Fibroblast of the aortic adventitia (primary cell): ENCODE measurements at regions not wholly inside any gene's neighbourhood (a gene's known extent, or its start where the extent isn't known, plus 50 kb on each side); places are given as distances from the start of the nearest gene placed in this dataset.
A peak's percentile ranks its signal among the peaks of the same experiment; 100 is the strongest.

ENCODE experiments used
- DNase-seq: peaks from one replicate; pipeline ENCODE4 v3.0.0-alpha.2; 2010; ENCODE audit warnings: low read depth
- H3K4me3 ChIP-seq: 2 replicates; pipeline ENCODE4 v1.5.1; 2011; ENCODE audit warnings: low read depth, mild to moderate bottlenecking, control low read depth, low read length, moderate library complexity
- CTCF ChIP-seq: IDR thresholded peaks from 2 replicates; pipeline ENCODE4 v1.5.1; 2011; ENCODE audit warnings: mild to moderate bottlenecking, low read length, control low read depth, inconsistent platforms; ENCODE audit not compliant: insufficient read depth

- TF ChIP-seq CTCF: no peak
- no peak overlapping the region for H3K4me3 ChIP-seq
- peak; percentile 33 for DNase-seq
Measured at GRCh38 chr7:131649003-131649541, 92.6 kb upstream of the PODXL start.

- no peak for TF ChIP-seq CTCF
- DNase-seq: peak; percentile 27
- H3K4me3 ChIP-seq: no peak overlapping the region
Measured at GRCh38 chr7:131648491-131648890, 92.1 kb upstream of the PODXL start.

GRCh38 chr7:131646203-131646602, 89.8 kb upstream of the PODXL start:
- H3K4me3 ChIP-seq: no peak overlapping the region

GRCh38 chr7:131642429-131642828, 86.0 kb upstream of the PODXL start:
- TF ChIP-seq CTCF: no peak
- DNase-seq: no peak
- H3K4me3 ChIP-seq: no peak overlapping the region

More at GRCh38 chr7:131646203-131646602, 89.8 kb upstream of the PODXL start:
- TF ChIP-seq CTCF: no peak
- no peak for DNase-seq

- H3K4me3 ChIP-seq: no peak overlapping the region
- no peak for DNase-seq
- no peak for TF ChIP-seq CTCF
Measured at GRCh38 chr7:131640686-131641085, 84.3 kb upstream of the PODXL start.

GRCh38 chr7:131638641-131639430, 82.4 kb upstream of the PODXL start:
- no peak overlapping the region for H3K4me3 ChIP-seq
- TF ChIP-seq CTCF: no peak
- no peak for DNase-seq
